ENCODE measurements at regions not wholly inside any gene's neighbourhood (a gene's known extent, or its start where the extent isn't known, plus 50 kb on each side); places are given as distances from the start of the nearest gene placed in this dataset.
"Not testable (repeated sequence)": the region's sequence is repeated elsewhere in the genome, so short reads cannot be mapped to it uniquely, and the experiment has no call there.

DNA sequence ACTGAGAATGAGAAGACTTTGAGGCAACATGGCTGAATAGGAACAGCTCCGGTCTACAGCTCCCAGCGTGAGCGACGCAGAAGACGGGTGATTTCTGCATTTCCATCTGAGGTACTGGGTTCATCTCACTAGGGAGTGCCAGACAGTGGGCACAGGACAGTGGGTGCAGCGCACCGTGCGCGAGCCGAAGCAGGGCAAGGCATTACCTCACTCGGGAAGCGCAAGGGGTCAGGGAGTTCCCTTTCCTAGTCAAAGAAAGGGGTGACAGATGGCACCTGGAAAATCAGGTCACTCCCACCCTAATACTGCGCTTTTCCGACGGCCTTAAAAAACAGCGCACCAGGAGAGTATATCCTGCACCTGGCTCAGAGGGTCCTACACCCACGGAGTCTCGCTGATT is 829.9 kb downstream of the GLUD2 start:
- H3K9me3 ChIP-seq (ENCODE audit: low read length); H3K27me3 Mint-ChIP-seq; H3K27ac Mint-ChIP-seq; H3K27me3 ChIP-seq (ENCODE audit: insufficient read depth, low read length, poor library complexity, severe bottlenecking); H3K9me3 Mint-ChIP-seq; H3K27ac ChIP-seq (ENCODE audit: low read depth, low read length); H3K4me3 ChIP-seq (ENCODE audit: low read length); H3K36me3 ChIP-seq (ENCODE audit: insufficient read depth, low read length); POLR2A ChIA-PET; H3K4me1 Mint-ChIP-seq; H3K4me1 ChIP-seq (ENCODE audit: insufficient read depth, low read length); CTCF ChIA-PET; H3K4me3 Mint-ChIP-seq; DNase-seq; H3K36me3 Mint-ChIP-seq: not testable (repeated sequence)

DNA sequence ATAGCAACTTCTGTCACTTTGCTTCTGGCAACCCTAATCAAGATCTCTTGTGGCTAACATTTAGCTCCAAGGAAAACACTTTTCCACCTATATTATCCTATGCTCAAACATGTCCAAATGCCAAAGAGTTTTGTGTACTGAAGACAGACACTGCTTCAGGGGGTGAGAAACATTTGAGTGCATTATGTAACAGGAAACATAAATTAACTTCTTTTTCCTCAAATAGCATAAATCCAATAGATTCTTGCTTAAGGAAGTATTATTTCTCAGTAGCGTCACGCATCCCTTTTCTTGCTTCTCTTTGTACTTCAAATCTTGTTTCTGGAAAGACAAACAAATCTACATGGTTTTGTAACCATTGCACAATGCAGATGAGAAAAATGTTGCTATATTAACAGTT is 839.1 kb downstream of the GLUD2 start:
- POLR2A ChIA-PET: no interaction called here
- CTCF ChIA-PET: no interaction called here
- Histone ChIP-seq H3K4me1 (ENCODE audit: insufficient read depth, low read length) (no peaks in the 10 kb centered on the region), H3K9me3 (ENCODE audit: low read length) (no peaks in the 10 kb centered on the region), H3K36me3 (ENCODE audit: insufficient read depth, low read length) (no peaks in the 10 kb centered on the region), H3K4me3 (ENCODE audit: low read length) (no peak overlapping the region), H3K27me3 (ENCODE audit: insufficient read depth, low read length, poor library complexity, severe bottlenecking) (no peaks in the 10 kb centered on the region), H3K27ac (ENCODE audit: low read depth, low read length) (no peak overlapping the region)
- Mint-ChIP-seq H3K9me3 (peaks cover 0 to 4% (median 0%) of the 10 kb centered on the region in 5 donors), H3K27me3 (no peaks in the 10 kb centered on the region), H3K36me3 (no peaks in the 10 kb centered on the region), H3K27ac (no peak overlapping the region), H3K4me1 (no peaks in the 10 kb centered on the region), H3K4me3 (no peak overlapping the region)
- DNase-seq: no peak

DNA sequence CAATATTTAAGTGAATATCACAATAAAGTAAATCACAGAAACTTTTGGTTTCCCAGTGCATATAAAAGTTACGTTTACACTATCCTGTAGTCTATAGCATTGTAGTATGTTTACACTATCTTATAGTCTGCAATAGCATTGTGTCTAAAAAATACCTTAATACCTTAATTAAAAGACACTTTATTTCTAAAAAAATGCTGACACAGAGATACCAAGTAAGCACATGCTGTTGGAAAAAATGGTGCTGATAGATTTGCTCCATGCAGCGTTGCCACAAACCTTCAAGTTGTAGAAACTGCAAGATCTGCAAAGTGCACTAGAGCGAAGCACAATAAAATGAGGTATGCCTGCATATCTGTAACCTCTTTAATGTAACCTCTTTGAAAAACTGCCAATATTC is 847.3 kb downstream of the GLUD2 start:
- Mint-ChIP-seq H3K36me3 (no peaks in the 10 kb centered on the region), H3K9me3 (peaks cover 0 to 5% (median 0%) of the 10 kb centered on the region in 5 donors), H3K27me3 (no peaks in the 10 kb centered on the region), H3K27ac (no peak overlapping the region), H3K4me3 (no peak overlapping the region), H3K4me1 (no peaks in the 10 kb centered on the region)
- ChIA-PET POLR2A (no interaction called here), CTCF (no interaction called here)
- Histone ChIP-seq H3K27ac (ENCODE audit: low read depth, low read length) (no peak overlapping the region), H3K4me1 (ENCODE audit: insufficient read depth, low read length) (no peaks in the 10 kb centered on the region), H3K9me3 (ENCODE audit: low read length) (no peaks in the 10 kb centered on the region), H3K36me3 (ENCODE audit: insufficient read depth, low read length) (no peaks in the 10 kb centered on the region), H3K27me3 (ENCODE audit: insufficient read depth, low read length, poor library complexity, severe bottlenecking) (no peaks in the 10 kb centered on the region), H3K4me3 (ENCODE audit: low read length) (no peak overlapping the region)
- no peak for DNase-seq

DNA sequence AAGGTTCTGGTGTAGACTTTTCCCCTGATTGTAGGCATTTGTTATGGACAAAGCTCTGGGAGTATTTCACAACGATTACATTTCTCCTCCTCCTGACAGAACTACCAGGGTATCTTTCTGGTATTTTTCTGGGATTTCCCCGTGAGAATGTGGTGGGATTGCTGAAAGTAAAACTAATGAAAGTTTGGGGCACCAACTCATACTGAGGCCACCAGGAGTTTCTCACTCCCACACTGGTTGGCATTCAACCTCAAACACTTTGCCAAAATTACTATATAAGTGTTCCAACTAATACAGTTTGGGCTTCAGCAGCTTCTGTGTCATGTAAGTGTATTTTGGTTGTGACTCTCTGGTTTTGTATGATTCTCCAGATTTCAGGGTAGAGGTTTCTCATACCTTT is 855.1 kb downstream of the GLUD2 start:
- Histone ChIP-seq H3K36me3 (ENCODE audit: insufficient read depth, low read length) (no peaks in the 10 kb centered on the region), H3K4me3 (ENCODE audit: low read length) (no peak overlapping the region), H3K9me3 (ENCODE audit: low read length) (no peaks in the 10 kb centered on the region), H3K27me3 (ENCODE audit: insufficient read depth, low read length, poor library complexity, severe bottlenecking) (no peaks in the 10 kb centered on the region), H3K27ac (ENCODE audit: low read depth, low read length) (no peak overlapping the region), H3K4me1 (ENCODE audit: insufficient read depth, low read length) (no peaks in the 10 kb centered on the region)
- no peaks in the 10 kb centered on the region for H3K27me3 Mint-ChIP-seq
- H3K4me3 Mint-ChIP-seq: no peak overlapping the region
- DNase-seq: no peak
- H3K9me3 Mint-ChIP-seq: no peaks in the 10 kb centered on the region
- no peaks in the 10 kb centered on the region for H3K36me3 Mint-ChIP-seq
- POLR2A ChIA-PET: no interaction called here
- H3K4me1 Mint-ChIP-seq: no peaks in the 10 kb centered on the region
- H3K27ac Mint-ChIP-seq: no peak overlapping the region
- CTCF ChIA-PET: no interaction called here

DNA sequence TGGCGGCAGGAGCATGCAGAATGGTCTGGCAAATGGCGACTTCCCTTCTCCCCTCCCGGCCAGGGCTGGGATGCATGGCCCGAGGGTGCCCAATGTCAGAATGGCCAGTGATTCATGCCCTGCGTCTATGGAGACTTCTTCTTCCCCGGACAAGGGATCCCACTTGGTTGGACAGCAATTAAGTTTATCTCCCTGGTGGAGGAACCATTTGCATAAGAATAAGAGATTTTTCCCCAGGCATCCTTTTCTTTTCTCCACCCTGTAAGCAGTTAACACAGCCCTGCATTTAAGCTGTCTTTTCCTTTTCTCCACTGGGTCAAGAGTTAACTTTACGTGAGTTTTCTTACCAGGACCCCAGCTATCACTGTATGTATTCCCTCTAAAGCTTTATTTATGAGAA is 856.6 kb downstream of the GLUD2 start:
- H3K27ac Mint-ChIP-seq: no peak overlapping the region
- no peak for DNase-seq
- H3K36me3 Mint-ChIP-seq: no peaks in the 10 kb centered on the region
- H3K4me3 ChIP-seq (ENCODE audit: low read length): no peak overlapping the region
- H3K27me3 ChIP-seq (ENCODE audit: insufficient read depth, low read length, poor library complexity, severe bottlenecking): no peaks in the 10 kb centered on the region
- no peaks in the 10 kb centered on the region for H3K9me3 ChIP-seq (ENCODE audit: low read length)
- CTCF ChIA-PET: no interaction called here
- H3K27ac ChIP-seq (ENCODE audit: low read depth, low read length): no peak overlapping the region
- no peaks in the 10 kb centered on the region for H3K4me1 Mint-ChIP-seq
- no peak overlapping the region for H3K4me3 Mint-ChIP-seq
- no peaks in the 10 kb centered on the region for H3K27me3 Mint-ChIP-seq
- H3K9me3 Mint-ChIP-seq: peaks cover 0 to 2% (median 0%) of the 10 kb centered on the region in 5 donors
- no peaks in the 10 kb centered on the region for H3K4me1 ChIP-seq (ENCODE audit: insufficient read depth, low read length)
- H3K36me3 ChIP-seq (ENCODE audit: insufficient read depth, low read length): no peaks in the 10 kb centered on the region
- POLR2A ChIA-PET: no interaction called here

DNA sequence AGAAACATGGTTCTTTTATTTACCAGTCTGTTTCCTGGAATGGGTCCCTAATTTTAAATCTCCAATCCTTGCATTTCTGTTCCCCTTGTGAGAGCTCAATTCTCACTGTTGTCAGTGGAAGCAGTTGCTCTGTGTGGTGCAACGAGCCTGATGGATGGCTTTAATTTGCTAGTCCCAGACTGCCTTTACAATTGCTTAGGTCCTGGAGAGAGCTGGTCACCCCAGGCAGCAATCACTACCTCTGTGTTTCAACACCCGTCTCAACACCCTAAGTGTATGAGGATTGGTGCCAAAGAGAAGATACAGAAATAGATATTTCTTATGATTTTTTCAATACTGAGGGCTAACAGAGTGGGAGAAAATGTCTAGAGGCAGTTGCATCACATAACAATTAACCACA is 873.8 kb downstream of the GLUD2 start:
- POLR2A ChIA-PET: no interaction called here

DNA sequence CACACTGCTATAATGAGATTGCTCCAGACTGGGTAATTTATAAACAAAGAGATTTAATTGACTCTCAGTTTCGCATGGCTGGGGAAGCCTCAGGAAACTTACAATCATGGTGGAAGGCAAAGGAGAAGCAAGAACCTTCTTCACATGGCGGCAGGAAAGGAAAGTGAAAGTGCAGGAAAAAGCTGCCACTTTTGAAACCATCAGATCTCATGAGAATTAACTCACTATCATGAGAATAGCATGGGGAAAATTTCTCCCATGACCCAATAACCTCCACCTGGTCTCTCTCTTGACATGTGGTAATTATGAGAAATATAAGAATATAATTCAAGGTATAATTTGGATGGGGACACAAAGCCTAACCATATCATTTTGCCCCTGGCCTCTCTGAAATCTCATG is 884.2 kb downstream of the GLUD2 start:
- Histone ChIP-seq H3K36me3 (ENCODE audit: insufficient read depth, low read length) (no peaks in the 10 kb centered on the region), H3K27me3 (ENCODE audit: insufficient read depth, low read length, poor library complexity, severe bottlenecking) (no peaks in the 10 kb centered on the region), H3K4me3 (ENCODE audit: low read length) (no peak overlapping the region), H3K9me3 (ENCODE audit: low read length) (no peaks in the 10 kb centered on the region), H3K27ac (ENCODE audit: low read depth, low read length) (no peak overlapping the region), H3K4me1 (ENCODE audit: insufficient read depth, low read length) (no peaks in the 10 kb centered on the region)
- Mint-ChIP-seq H3K9me3 (peaks cover 0 to 7% (median 1%) of the 10 kb centered on the region in 5 donors), H3K36me3 (no peaks in the 10 kb centered on the region), H3K27ac (no peak overlapping the region), H3K4me3 (no peak overlapping the region), H3K4me1 (no peaks in the 10 kb centered on the region), H3K27me3 (no peaks in the 10 kb centered on the region)
- ChIA-PET CTCF (no interaction called here), POLR2A (no interaction called here)
- DNase-seq: no peak

More for the DNA sequence above, 873.8 kb downstream of the GLUD2 start:
- CTCF ChIA-PET: interaction anchor here (0.5 kb wide), 1 partner anchor 16 kb away, joined by 3 read pairs; no protein-coding TSS in a partner anchor
- H3K27ac ChIP-seq (ENCODE audit: low read depth, low read length): no peak overlapping the region
- Mint-ChIP-seq H3K27ac (no peak overlapping the region), H3K4me1 (no peaks in the 10 kb centered on the region), H3K9me3 (peaks cover 0 to 3% (median 2%) of the 10 kb centered on the region in 5 donors), H3K36me3 (no peaks in the 10 kb centered on the region), H3K27me3 (no peaks in the 10 kb centered on the region), H3K4me3 (no peak overlapping the region)
- H3K4me1 ChIP-seq (ENCODE audit: insufficient read depth, low read length): no peaks in the 10 kb centered on the region
- no peaks in the 10 kb centered on the region for H3K9me3 ChIP-seq (ENCODE audit: low read length)
- DNase-seq: no peak
- H3K27me3 ChIP-seq (ENCODE audit: insufficient read depth, low read length, poor library complexity, severe bottlenecking): no peaks in the 10 kb centered on the region
- no peak overlapping the region for H3K4me3 ChIP-seq (ENCODE audit: low read length)
- no peaks in the 10 kb centered on the region for H3K36me3 ChIP-seq (ENCODE audit: insufficient read depth, low read length)

DNA sequence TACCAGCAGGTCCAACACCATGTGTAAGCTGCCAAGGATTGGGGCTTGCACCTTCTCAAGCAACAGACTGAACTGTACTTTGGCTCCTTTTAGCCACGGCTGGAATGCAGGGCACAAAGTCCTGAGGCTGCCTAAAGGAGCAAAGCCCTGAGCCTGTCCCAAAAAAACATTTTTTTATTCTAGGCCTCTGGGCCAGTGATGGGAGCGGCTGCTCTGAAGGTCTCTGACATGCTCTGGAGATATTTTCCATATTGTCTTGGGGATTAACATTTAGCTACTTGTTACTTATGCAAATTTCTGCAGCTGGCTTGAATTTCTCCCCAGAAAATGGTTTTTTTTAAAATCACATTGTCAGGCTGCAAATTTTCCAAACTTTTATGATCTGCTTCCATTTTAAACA is 885.3 kb downstream of the GLUD2 start:
- Histone ChIP-seq H3K4me3 (ENCODE audit: low read length) (no peak overlapping the region), H3K4me1 (ENCODE audit: insufficient read depth, low read length) (no peaks in the 10 kb centered on the region), H3K9me3 (ENCODE audit: low read length) (no peaks in the 10 kb centered on the region), H3K27ac (ENCODE audit: low read depth, low read length) (no peak overlapping the region), H3K27me3 (ENCODE audit: insufficient read depth, low read length, poor library complexity, severe bottlenecking) (no peaks in the 10 kb centered on the region), H3K36me3 (ENCODE audit: insufficient read depth, low read length) (no peaks in the 10 kb centered on the region)
- no peak overlapping the region for H3K27ac Mint-ChIP-seq
- DNase-seq: no peak
- H3K27me3 Mint-ChIP-seq: no peaks in the 10 kb centered on the region
- no peaks in the 10 kb centered on the region for H3K4me1 Mint-ChIP-seq
- ChIA-PET CTCF (no interaction called here), POLR2A (no interaction called here)
- no peaks in the 10 kb centered on the region for H3K36me3 Mint-ChIP-seq
- no peak overlapping the region for H3K4me3 Mint-ChIP-seq
- peaks cover 0 to 7% (median 0%) of the 10 kb centered on the region in 5 donors for H3K9me3 Mint-ChIP-seq

DNA sequence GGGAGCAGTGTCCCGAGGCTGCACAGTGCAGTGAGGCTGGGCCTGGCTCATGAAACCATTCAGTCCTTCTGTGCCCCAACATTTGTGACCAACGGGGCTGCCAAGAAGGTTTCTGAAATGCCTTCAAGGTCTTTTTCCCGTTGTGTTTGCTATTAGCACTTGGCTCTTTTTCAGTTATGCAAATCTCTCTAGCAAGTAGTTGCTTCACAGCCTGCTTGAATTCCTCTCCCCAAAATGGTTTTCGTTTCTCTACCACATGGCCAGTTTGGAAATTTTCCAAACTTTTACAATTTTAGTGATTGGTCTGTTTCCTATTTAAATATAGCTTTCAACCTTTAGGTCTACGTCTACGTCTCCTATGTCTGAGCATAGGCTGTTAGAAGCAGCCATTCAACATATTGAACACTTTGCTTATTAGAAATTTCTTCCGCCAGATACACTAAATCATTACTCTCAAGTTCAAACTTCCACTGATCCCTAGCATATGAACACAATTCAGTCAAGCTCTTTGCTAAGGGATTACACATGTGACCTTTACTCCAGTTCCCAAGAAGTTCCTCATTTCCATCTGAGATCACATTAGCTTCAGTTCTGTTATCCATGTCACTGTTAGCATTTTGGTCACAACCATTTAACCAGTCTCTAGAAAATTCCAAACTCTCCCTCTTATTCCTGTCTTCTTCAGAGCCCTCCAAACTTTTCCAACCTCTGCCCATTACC is 901.8 kb downstream of the GLUD2 start:
- CTCF ChIA-PET: no interaction called here
- H3K4me3 ChIP-seq (ENCODE audit: low read length): no peak overlapping the region
- H3K9me3 Mint-ChIP-seq: peaks cover 0 to 8% (median 0%) of the 10 kb centered on the region in 5 donors
- no peaks in the 10 kb centered on the region for H3K27me3 Mint-ChIP-seq
- H3K4me3 Mint-ChIP-seq: no peak overlapping the region
- H3K4me1 ChIP-seq (ENCODE audit: insufficient read depth, low read length): no peaks in the 10 kb centered on the region
- H3K4me1 Mint-ChIP-seq: no peaks in the 10 kb centered on the region
- POLR2A ChIA-PET: no interaction called here
- H3K36me3 ChIP-seq (ENCODE audit: insufficient read depth, low read length): no peaks in the 10 kb centered on the region
- H3K36me3 Mint-ChIP-seq: no peaks in the 10 kb centered on the region
- H3K27ac ChIP-seq (ENCODE audit: low read depth, low read length): no peak overlapping the region
- H3K27ac Mint-ChIP-seq: no peak overlapping the region
- no peak for DNase-seq
- no peaks in the 10 kb centered on the region for H3K9me3 ChIP-seq (ENCODE audit: low read length)
- no peaks in the 10 kb centered on the region for H3K27me3 ChIP-seq (ENCODE audit: insufficient read depth, low read length, poor library complexity, severe bottlenecking)
